Natural killer cell treated with Interleukin-12 subunit alpha and Interleukin-12 subunit beta and Interleukin-15 and Interleukin-18, amount 100 ng/mL, for 72 hours (primary cell): ENCODE measurements at regions not wholly inside any gene's neighbourhood (a gene's known extent, or its start where the extent isn't known, plus 50 kb on each side); places are given as distances from the start of the nearest gene placed in this dataset.

Experiments used
- ATAC-seq, 2 donors: fragments of 150-1000 bp; cut with Tn5 transposase in 1 of 2; sonication (Bioruptor Pico), chemical (Tn5 transposase) in 1 of 2; 2 replicates each; pipeline ENCODE4 v1.10.0; 2021
- DNase-seq: peaks from one replicate; pipeline ENCODE4 v3.0.0; 2022; ENCODE audit warnings: low spot score
- H3K27ac Mint-ChIP-seq, 2 donors: 1 replicate in 1 of 2; 2 replicates in 1 of 2; pipeline ENCODE4 v1.8.0; 2022; ENCODE audit warnings: mixed read lengths in 2 of 2, mild to moderate bottlenecking in 1 of 2, moderate library complexity in 1 of 2
- H3K27me3 Mint-ChIP-seq, 2 donors: 1 replicate in 1 of 2; 2 replicates in 1 of 2; pipeline ENCODE4 v1.8.0; 2022; ENCODE audit warnings: mixed read lengths in 2 of 2
- H3K36me3 Mint-ChIP-seq: one replicate; pipeline ENCODE4 v1.8.0; 2022; ENCODE audit warnings: mixed read lengths
- H3K4me1 Mint-ChIP-seq, 2 donors: 1 replicate in 1 of 2; 2 replicates in 1 of 2; pipeline ENCODE4 v1.8.0; 2022; ENCODE audit warnings: low read depth in 2 of 2, mixed read lengths in 2 of 2, mild to moderate bottlenecking in 1 of 2
- H3K4me3 Mint-ChIP-seq: one replicate; pipeline ENCODE4 v1.8.0; 2022; ENCODE audit warnings: mixed read lengths
- H3K9me3 Mint-ChIP-seq: 2 replicates; pipeline ENCODE4 v1.8.0; 2022; ENCODE audit warnings: mixed read lengths

DNA sequence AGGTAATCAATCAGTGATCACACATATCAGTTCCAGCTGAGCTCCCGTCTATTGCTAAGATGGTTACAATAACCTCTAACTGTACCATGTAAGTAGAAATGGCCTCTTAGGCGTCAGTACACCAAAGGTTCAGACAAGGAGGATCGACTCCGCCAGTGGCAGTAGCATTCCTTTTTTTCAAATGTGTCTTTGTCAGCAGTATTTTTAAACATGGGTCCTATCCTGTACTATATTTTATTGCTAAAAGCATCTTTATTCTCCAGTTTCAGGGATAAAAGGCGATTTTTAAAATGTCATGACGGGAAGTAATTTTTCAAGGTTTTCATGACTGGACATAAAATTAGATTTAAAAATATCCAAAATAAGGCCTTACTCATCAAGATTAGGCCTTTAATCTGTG, 64.8 kb upstream of the TBCA start:
- peaks cover 30 to 50% of the 10 kb centered on the region in 2 donors for H3K27me3 Mint-ChIP-seq
- no peak overlapping the region for H3K4me3 Mint-ChIP-seq

DNA sequence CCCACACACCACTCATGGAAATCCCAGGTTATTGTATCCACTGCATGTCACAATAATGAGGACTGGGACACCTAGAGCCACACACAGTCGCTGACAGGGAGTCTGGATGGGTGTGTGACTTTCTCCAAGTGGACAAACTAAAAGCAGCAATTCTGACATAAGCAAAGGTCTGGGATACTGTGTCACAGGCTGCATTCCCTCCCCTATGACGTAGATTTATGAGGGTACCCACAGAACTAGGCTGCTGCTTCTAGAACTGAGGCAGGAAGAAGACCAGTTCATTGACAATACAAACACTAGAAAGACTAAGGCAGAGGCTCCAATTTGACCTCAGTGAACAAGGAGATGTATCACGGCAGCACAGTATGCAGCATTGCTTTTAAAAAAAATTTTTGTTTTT, 63.6 kb upstream of the TBCA start:
- Mint-ChIP-seq H3K27me3 (peaks cover 23 to 37% of the 10 kb centered on the region in 2 donors), H3K27ac (no peak overlapping the region), H3K4me1 (peaks cover 3 to 4% of the 10 kb centered on the region in 2 donors), H3K4me3 (no peak overlapping the region), H3K36me3 (no peaks in the 10 kb centered on the region), H3K9me3 (no peaks in the 10 kb centered on the region)
- ATAC-seq (no peak), DNase-seq (no peak)

More for the DNA sequence above, 64.8 kb upstream of the TBCA start:
- Mint-ChIP-seq H3K36me3 (no peaks in the 10 kb centered on the region), H3K4me1 (peaks cover 4 to 7% of the 10 kb centered on the region in 2 donors), H3K27ac (no peak overlapping the region), H3K9me3 (no peaks in the 10 kb centered on the region)
- DNase-seq, result no peak
- no peak for ATAC-seq

DNA sequence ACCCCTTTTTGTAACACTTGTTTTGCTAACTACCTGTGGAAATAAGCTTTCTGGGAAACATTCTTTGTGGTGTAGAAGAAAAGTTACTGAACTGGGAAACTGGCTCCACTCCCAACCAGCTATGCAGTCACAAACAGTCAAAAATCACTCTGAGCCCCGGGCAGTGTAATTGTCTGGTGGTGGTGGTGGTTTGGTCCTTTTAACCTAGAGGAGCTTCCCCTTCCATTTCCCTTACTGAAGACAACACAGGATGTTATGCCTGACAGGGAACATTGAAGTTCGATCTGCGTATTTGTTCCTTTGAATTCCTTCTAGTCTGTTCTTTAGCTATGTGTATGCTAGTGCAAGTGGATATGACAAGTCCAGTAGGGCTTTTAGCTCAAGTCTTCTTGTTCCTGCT, 56.8 kb upstream of the TBCA start:
- Mint-ChIP-seq H3K4me3 (no peak overlapping the region), H3K27me3 (peaks cover 21 to 28% of the 10 kb centered on the region in 2 donors), H3K9me3 (no peaks in the 10 kb centered on the region), H3K27ac (no peak overlapping the region), H3K36me3 (no peaks in the 10 kb centered on the region), H3K4me1 (no peaks in the 10 kb centered on the region)
- DNase-seq (no peak), ATAC-seq (no peak)

DNA sequence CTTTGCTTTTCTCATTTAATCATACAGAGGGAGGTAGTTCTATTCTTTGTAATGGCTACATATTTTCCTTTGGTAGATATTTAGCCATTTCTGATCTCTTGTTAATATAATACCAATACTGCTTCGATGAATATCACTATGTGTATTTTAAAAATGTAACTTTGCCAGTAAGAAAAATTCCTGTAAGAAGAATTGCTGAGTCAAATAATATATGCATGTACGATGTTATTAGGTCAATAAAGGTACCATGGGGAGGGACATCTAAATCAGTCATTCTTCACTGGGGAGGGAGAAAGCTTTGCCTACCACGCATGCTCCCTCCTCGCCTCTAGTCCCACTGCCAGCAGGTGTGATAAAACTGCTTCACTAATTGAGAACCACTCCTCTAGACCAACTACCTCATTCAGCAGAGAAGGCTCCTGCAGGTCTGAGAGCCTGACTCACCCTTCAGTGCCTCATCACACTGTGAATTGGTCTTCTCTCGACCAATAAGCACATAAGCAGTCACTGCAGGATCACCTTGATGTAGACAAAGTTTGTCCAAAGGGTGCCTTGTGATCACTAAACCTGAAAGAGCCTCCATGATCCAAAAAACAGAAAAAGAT, 56.1 kb upstream of the TBCA start:
- no peaks in the 10 kb centered on the region for H3K36me3 Mint-ChIP-seq
- no peak overlapping the region for H3K27ac Mint-ChIP-seq
- DNase-seq (no peak), ATAC-seq (no peak)
- H3K27me3 Mint-ChIP-seq, result peaks cover 23 to 28% of the 10 kb centered on the region in 2 donors
- H3K4me1 Mint-ChIP-seq, result no peaks in the 10 kb centered on the region
- H3K4me3 Mint-ChIP-seq, result no peak overlapping the region
- H3K9me3 Mint-ChIP-seq, result no peaks in the 10 kb centered on the region

DNA sequence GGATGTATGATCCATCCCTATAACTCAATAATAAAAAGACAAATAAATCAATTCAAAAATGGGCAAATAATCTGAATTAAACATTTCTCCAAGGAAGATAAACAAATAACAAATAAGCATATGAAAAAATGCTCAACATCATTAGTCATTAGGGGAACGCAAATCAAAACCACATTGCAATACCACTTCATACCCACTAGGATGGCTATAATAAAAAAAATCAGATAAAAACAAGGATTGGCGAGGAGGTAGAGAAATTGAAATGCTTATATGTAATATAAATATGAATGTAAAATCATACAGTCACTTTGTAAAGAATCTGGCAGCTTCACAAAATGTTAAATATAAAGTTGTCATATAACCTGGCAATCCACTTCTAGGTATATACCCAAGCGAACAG, 52.3 kb upstream of the TBCA start:
- no peak overlapping the region for H3K4me3 Mint-ChIP-seq
- no peaks in the 10 kb centered on the region for H3K9me3 Mint-ChIP-seq
- no peaks in the 10 kb centered on the region for H3K4me1 Mint-ChIP-seq
- no peak for DNase-seq
- no peak overlapping the region for H3K27ac Mint-ChIP-seq
- peaks cover 29 to 39% of the 10 kb centered on the region in 2 donors for H3K27me3 Mint-ChIP-seq
- no peak for ATAC-seq
- no peaks in the 10 kb centered on the region for H3K36me3 Mint-ChIP-seq
